Caki2 (cell line): ENCODE measurements at regions not wholly inside any gene's neighbourhood (a gene's known extent, or its start where the extent isn't known, plus 50 kb on each side); places are given as distances from the start of the nearest gene placed in this dataset.

Experiments
- DNase-seq: peaks from one replicate; pipeline ENCODE4 v3.0.0-alpha.2; 2015; ENCODE audit warnings: low read depth
- in situ Hi-C: cut with HindIII; loops from 2 replicates; pipeline ENCODE4 v1.10.0; 2016; ENCODE audit warnings: low sequenced_read_pairs, low pct_unique_long_range_greater_than_20kb, mixed read lengths

DNA sequence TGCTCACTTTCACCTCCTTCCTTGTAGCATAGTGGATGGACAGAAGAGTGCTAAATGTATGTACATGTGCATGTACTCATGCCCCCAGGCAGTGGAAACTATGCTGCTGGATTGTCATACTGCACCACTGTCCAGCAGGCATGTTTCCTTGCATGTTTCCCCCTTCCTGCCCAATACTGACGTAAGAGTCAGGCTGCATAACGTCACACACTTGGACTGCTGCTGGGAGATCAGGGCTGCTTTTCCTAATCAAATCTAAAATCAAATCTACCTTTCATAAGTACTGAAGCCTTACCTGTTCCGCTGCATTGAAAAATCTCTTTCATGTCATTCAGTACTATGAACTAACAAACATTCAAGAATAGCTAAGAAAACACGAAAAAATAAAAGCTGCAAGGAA is 67.9 kb upstream of the ROBO1 start:
- in situ Hi-C loops = no loop called here
- no peak for DNase-seq

DNA sequence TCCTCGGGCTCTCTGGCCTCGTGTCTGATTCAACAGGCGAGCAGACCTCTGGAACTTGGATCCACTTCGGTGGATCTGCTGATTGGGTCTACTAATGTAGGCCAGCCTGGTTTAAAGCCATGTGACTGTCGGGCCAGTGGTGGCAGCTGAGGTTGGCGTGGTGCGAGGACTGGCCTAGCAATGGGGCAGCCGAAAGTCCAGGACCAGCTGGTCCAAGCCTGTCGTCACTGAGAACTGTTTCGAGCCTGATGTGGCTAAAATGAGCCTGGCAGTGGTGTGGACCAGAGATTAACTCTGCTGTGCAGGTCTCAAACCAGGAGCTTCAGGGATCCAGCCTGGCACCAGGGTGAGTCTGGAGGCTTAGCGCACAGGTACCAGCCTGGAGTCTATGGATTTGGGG is 56.4 kb upstream of the ROBO1 start:
- in situ Hi-C loops = no loop called here
- no peak for DNase-seq

DNA sequence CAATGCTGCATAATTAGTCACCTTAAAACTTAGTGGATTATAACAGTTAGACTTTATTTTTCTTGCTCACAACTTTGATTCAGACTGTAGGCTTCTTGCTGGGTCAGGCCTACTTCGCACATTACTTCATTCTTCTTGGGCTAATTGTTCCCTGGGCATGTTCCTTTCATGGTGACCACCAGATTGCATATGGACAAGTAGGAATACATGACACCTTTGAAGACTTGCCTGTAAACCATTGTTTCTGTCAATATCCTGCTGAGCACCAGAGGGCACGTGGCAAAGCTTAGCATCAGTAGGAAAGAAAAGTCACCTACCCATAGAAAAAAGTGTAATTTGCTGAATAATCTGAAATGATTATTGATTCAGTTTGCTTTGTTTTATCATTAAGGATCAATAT is 54.3 kb upstream of the ROBO1 start:
- DNase-seq = no peak
- in situ Hi-C loops = no loop called here

DNA sequence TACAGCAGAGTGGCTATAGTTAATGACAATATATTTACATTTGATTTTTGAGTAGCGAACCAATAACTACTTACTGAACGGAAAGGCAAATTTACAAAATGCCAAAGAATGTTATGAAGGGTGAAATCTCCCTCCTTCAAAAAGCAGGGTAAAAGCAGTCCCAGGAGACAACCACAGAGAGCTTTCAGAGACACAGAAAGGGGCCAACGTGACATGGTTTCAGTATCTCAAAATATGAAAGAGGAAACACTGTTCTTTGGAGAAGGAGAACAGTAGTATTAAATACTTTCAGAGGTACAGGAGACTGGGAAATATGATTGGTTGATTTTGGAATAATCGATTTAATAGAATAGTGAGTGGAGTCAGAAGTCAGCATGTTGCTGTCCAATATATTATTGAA is 52.3 kb upstream of the ROBO1 start:
- in situ Hi-C loops = no loop called here
- DNase-seq = no peak

DNA sequence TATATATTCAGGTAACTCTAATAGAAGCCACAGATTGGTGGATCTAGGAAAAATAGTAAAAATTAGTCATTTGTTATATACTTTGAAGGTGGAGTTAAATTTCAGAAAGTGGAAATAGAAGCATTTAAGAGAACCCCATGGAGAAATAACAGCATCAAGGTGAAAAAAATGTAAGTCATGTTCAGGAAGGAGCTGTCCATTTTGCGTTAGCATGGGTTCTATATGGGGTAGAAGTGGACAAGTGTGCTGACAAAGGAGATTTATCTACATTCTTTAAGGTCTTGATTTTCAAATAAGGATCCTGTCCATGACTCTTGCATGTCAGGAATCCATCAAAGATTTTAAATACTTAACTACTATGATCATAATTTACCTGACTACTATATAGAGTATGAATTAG is 50.2 kb upstream of the ROBO1 start:
- in situ Hi-C loops = no loop called here
- DNase-seq = no peak
